Mucosa of rectum (tissue), 2 donors: ENCODE measurements at regions not wholly inside any gene's neighbourhood (a gene's known extent, or its start where the extent isn't known, plus 50 kb on each side); places are given as distances from the start of the nearest gene placed in this dataset.

Source experiments
- H3K27ac ChIP-seq, 2 donors: one replicate each; pipeline ENCODE4 v1.7.0; 2013; ENCODE audit warnings: inconsistent platforms in 2 of 2, low read depth in 2 of 2, low read length in 2 of 2
- H3K27me3 ChIP-seq, 2 donors: one replicate each; pipeline ENCODE4 v1.7.0; 2013; ENCODE audit warnings: low read length in 2 of 2; ENCODE audit not compliant: control insufficient read depth in 2 of 2, insufficient read depth in 2 of 2
- H3K36me3 ChIP-seq, 2 donors: one replicate each; pipeline ENCODE4 v1.7.0; 2013; ENCODE audit warnings: low read length in 2 of 2; ENCODE audit not compliant: control insufficient read depth in 2 of 2, insufficient read depth in 2 of 2
- H3K4me1 ChIP-seq, 2 donors: one replicate each; pipeline ENCODE4 v1.7.0; 2013; ENCODE audit warnings: low read length in 2 of 2, mild to moderate bottlenecking in 1 of 2; ENCODE audit not compliant: control insufficient read depth in 2 of 2, insufficient read depth in 2 of 2
- H3K4me3 ChIP-seq, 2 donors: one replicate each; pipeline ENCODE4 v1.7.0; 2013; ENCODE audit warnings: low read length in 2 of 2
- H3K9ac ChIP-seq, 2 donors: one replicate each; pipeline ENCODE4 v1.7.0; 2013; ENCODE audit warnings: low read length in 2 of 2, low read depth in 1 of 2, mild to moderate bottlenecking in 1 of 2
- H3K9me3 ChIP-seq, 2 donors: one replicate each; pipeline ENCODE4 v1.7.0; 2013; ENCODE audit warnings: low read length in 2 of 2; ENCODE audit not compliant: control insufficient read depth in 2 of 2
- donor health status: healthy.
- donor health status: Normal muscosa, but diverticular disease.

DNA sequence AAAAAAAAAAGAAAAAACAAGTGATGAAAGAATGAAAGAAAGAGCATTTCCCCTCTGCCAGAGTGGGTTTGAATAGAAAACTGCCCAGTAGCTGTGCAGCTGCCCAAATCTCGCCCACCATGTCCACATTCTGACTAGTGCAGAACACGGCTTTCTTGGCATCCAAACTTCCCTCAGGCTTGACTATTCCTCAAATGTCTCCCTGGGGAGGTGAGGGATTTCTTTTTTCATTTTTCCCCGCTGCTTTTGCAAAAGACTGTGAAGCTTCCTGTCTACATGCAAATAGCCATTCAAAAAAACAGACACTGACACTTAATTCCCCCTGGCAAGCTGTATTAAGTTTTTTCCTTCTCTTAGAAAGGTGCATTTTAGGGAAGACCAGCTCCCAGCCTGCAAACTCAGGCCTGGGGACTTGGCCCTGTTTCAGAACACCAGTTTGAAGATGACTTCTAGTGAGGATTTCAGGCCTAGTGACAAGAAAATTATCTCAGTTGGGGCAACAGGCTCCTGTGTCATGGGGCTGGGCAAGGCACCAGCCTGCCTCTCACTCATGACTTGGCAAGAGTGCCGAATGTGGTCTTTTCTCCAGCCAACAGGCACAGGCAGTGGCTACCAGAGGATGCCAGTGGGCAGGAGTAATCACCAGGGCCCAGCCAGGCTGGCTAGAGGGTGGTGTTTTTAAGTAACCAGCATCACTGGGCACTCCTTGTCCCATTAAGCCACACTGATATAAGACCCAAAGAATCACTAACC is 178.1 kb upstream of the NFIA start:
- H3K4me1 ChIP-seq: no peaks in the 10 kb centered on the region
- no peaks in the 10 kb centered on the region for H3K27me3 ChIP-seq
- H3K9me3 ChIP-seq: no peaks in the 10 kb centered on the region
- H3K27ac ChIP-seq: no peak overlapping the region
- no peaks in the 10 kb centered on the region for H3K36me3 ChIP-seq
- no peak overlapping the region for H3K9ac ChIP-seq
- H3K4me3 ChIP-seq: no peak overlapping the region

DNA sequence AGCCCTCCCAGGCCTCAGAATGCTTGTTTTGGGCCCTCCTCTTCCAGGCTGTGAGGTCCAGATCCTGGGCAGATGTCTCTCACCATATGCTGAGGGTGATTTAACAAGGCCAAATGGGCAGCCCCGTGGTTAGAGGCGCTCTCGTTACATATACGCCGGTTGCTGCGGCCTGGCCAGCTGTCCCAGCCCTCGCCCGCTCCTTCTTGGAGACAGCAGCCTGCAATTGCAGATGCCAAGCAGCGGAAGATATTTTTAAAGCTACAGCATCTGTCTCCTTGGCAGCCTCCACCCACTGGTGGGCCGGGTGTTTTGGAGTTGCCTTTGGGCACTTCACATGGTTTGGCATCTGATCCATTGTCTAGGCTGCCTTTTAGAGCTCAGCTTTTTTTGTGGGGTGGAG is 178.8 kb upstream of the NFIA start:
- no peaks in the 10 kb centered on the region for H3K9me3 ChIP-seq
- no peaks in the 10 kb centered on the region for H3K27me3 ChIP-seq
- no peak overlapping the region for H3K4me3 ChIP-seq
- no peaks in the 10 kb centered on the region for H3K36me3 ChIP-seq
- H3K4me1 ChIP-seq: no peaks in the 10 kb centered on the region
- H3K27ac ChIP-seq: no peak overlapping the region
- no peak overlapping the region for H3K9ac ChIP-seq

DNA sequence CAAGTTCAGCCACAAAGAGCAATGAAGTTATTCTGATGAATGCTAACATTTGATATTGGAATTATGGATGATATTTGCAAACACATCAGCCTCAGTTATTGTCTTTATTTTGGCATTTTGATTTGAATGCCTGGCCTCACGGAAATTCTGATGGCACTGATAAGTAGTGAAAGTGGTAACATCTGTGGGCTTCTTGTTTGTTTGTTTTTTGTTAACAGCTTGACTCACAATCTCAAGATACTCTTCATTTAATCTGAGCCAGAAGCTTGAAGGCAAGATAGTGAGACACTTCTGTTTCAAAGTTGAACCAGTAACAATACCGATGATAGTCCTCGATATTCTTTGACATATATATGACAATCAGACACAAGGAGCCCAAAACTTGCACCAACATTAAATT is 182.9 kb upstream of the NFIA start:
- Histone ChIP-seq H3K9me3 (no peaks in the 10 kb centered on the region), H3K4me3 (no peak overlapping the region), H3K27me3 (no peaks in the 10 kb centered on the region), H3K27ac (no peak overlapping the region), H3K36me3 (no peaks in the 10 kb centered on the region), H3K4me1 (no peaks in the 10 kb centered on the region), H3K9ac (no peak overlapping the region)

DNA sequence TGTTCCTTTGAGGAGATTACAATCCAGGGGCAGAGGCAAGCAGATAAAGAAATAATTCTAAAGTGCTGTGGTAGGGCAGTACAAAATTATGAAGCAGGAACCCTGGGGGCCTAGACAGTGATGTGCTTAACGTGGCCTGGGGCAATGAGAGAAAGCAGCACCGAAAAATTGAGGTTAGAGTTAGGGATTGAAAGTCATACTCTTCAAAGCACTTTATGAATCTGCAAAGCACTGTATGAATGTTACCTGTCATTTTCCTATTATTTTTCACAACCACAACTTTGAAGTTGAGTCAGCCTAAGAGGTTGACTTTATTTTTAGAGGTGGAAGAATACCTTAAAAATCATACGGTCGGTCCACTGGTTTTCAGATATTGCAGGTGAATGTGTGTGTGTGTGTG is 183.4 kb upstream of the NFIA start:
- Histone ChIP-seq H3K27ac (no peak overlapping the region), H3K4me1 (no peaks in the 10 kb centered on the region), H3K4me3 (no peak overlapping the region), H3K9me3 (no peaks in the 10 kb centered on the region), H3K36me3 (no peaks in the 10 kb centered on the region), H3K9ac (no peak overlapping the region), H3K27me3 (no peaks in the 10 kb centered on the region)

DNA sequence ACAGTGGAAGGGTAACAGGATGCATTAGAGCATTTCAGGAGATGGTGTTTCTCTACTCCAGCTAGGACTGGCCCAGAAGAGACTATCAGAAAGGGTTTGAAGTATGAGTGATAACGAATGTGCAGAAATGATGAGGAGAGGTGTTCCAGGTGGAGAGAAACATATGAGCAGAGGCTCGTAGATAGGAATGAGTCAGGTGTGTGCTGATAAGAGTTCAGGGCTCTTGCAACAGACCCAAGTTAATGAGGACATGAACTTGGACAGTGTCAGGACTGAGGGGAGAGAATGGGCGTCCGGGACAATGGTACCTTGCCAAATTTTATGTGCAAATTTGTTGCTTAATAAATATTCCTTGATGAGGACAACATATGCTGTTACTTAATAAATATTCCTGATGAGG is 183.9 kb upstream of the NFIA start:
- Histone ChIP-seq H3K9me3 (no peaks in the 10 kb centered on the region), H3K4me3 (no peak overlapping the region), H3K4me1 (no peaks in the 10 kb centered on the region), H3K27me3 (no peaks in the 10 kb centered on the region), H3K9ac (no peak overlapping the region), H3K36me3 (no peaks in the 10 kb centered on the region), H3K27ac (no peak overlapping the region)

DNA sequence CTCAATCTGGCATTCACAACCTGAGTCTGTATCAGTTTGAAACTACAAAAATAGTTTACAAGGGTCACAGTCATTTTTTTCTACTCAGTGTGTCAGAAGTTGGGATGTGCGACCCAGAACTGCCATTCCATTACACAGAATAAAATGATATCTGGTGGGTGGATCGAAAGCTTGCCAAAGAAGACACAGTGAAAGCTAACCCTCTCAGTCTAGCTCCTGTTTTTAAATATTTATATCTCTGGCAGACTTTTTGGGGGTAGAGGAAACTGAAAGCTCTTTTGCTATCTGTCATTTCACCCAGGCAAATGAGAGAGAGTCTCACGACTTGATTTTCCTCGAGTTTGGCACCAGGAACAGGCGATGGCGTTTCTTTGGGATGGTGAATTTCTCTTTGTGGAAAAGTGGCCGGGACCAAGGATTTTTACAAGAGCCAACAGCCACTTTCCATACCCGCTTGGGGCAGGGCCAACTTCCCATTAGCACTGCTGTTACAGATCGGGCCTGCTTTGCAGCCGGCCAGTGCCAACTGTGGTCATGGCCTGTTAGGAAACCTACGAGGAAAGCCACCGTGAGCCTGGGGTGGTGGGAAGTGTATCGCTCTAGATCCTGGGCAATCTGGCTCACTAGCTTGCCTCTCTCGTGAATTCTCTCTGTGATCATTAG is 185.5 kb upstream of the NFIA start:
- Histone ChIP-seq H3K4me3 (no peak overlapping the region), H3K27ac (no peak overlapping the region), H3K4me1 (no peaks in the 10 kb centered on the region), H3K27me3 (no peaks in the 10 kb centered on the region), H3K9ac (no peak overlapping the region), H3K9me3 (no peaks in the 10 kb centered on the region), H3K36me3 (no peaks in the 10 kb centered on the region)

DNA sequence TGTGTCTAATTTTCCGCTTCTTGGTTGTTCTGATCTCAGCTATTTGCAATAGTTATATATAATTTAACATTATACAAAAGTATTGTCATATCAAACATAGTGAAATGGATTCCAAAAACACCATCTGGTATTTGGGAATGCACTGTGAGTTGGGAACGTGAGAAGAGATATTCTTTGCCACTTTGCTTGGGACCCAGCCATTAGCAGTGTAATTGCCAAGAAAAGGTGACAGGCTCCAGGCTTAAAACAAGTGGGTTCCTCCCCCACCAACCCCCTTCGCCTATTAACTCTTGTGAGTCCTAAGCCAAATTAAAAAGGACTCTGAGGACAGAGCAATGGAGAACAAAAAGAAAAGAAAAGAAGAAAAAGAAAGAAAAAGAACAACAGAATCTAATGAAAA is 186.7 kb upstream of the NFIA start:
- Histone ChIP-seq H3K4me3 (no peak overlapping the region), H3K4me1 (no peaks in the 10 kb centered on the region), H3K36me3 (no peaks in the 10 kb centered on the region), H3K9me3 (no peaks in the 10 kb centered on the region), H3K9ac (no peak overlapping the region), H3K27me3 (no peaks in the 10 kb centered on the region), H3K27ac (no peak overlapping the region)

DNA sequence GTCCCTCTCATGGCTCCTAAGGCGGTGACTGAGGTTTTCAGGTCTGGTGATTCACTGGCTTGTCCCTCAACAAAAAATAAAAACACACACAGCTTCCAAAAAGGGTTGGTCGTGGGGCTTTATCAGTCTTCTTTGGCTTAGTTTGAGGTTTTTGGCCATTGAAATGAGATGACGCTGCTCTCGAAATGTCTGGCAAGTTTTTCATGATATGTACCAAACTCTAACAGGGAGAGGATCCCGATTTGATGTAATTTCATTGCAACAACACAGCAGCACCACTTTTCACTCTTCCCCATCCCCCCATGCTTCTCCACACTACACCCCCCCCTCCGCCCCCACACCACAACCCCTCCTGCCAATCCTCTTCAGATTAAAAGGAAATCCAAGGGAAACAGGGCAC is 187.1 kb upstream of the NFIA start:
- Histone ChIP-seq H3K9me3 (no peaks in the 10 kb centered on the region), H3K36me3 (no peaks in the 10 kb centered on the region), H3K9ac (no peak overlapping the region), H3K4me1 (no peaks in the 10 kb centered on the region), H3K27me3 (no peaks in the 10 kb centered on the region), H3K27ac (no peak overlapping the region), H3K4me3 (no peak overlapping the region)

DNA sequence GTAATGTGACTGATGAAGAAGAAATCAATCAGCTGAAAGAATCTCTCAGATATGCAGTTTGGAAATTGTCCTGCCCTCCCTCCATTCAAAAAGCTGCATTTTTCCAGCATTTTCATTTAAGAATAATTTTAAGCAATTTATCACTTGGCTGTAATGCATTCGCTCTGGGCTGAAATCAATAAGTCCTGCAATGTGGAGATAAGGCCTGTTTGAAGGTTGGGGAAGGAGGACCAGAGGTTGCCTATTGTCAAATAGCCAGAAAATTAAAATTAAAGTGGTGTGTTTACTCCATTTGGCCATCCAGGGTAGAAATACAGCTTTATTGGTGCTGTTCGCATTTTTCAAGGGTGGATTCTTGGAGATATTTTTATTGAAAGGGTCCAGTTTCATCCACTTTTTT is 187.6 kb upstream of the NFIA start:
- H3K27ac ChIP-seq: no peak overlapping the region

DNA sequence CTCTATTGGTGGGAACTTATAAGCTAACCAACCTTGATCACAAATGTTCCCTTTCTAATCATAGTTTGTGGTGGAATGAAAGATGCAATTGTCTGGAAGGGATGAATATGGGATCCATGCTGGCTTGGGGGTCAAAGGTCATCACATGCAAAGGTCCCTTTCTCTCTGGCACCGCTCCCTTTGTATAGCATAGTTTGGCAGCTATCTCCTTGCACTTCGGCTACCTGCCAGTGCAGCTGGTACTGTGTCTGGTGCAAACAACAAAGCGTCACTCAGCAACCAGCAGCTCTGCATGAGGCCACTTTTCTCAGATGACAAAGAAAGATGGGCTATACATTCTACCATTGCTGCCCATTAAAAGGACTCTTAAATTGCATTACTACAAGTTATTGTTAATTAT is 188.2 kb upstream of the NFIA start:
- no peaks in the 10 kb centered on the region for H3K9me3 ChIP-seq
- H3K9ac ChIP-seq: no peak overlapping the region
- H3K27ac ChIP-seq: no peak overlapping the region
- no peaks in the 10 kb centered on the region for H3K27me3 ChIP-seq
- H3K4me1 ChIP-seq: no peaks in the 10 kb centered on the region
- no peak overlapping the region for H3K4me3 ChIP-seq
- H3K36me3 ChIP-seq: no peaks in the 10 kb centered on the region

More for the DNA sequence above, 187.6 kb upstream of the NFIA start:
- no peaks in the 10 kb centered on the region for H3K9me3 ChIP-seq
- no peaks in the 10 kb centered on the region for H3K36me3 ChIP-seq
- no peak overlapping the region for H3K9ac ChIP-seq
- no peaks in the 10 kb centered on the region for H3K4me1 ChIP-seq
- no peaks in the 10 kb centered on the region for H3K27me3 ChIP-seq
- H3K4me3 ChIP-seq: no peak overlapping the region
